NT2/D1 (cell line): ENCODE measurements at regions not wholly inside any gene's neighbourhood (a gene's known extent, or its start where the extent isn't known, plus 50 kb on each side); places are given as distances from the start of the nearest gene placed in this dataset.

Source experiments
- YY1 ChIP-seq: IDR thresholded peaks from 2 replicates; pipeline ENCODE4 v1.6.1; 2011; ENCODE audit not compliant: insufficient read length, insufficient read depth
- ZNF274 ChIP-seq: IDR thresholded peaks from 2 replicates; pipeline ENCODE4 v1.6.1; 2011; ENCODE audit warnings: mild to moderate bottlenecking, low read depth, low read length

DNA sequence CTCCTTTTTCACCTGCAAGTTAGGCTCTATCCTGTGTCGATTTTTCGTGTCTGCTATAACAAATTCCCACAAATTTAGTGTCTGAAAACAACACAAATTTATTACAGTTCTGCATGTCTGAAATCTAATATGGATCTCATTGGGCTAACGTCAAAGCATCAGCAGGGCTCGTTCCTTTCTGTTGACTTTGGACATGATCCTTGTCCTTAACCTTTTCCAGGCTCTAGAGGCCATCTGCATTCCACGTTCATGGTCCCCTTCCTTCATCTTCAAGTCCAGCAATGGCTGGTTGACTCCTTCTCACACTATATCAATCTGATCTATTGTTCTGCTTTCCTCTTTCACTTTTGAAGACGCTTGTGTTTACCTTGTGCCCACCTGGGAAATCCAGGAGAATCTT is 165.7 kb upstream of the RARB start:
- no peak for TF ChIP-seq YY1
- no peak for TF ChIP-seq ZNF274
